ENCODE measurements at regions not wholly inside any gene's neighbourhood (a gene's known extent, or its start where the extent isn't known, plus 50 kb on each side); places are given as distances from the start of the nearest gene placed in this dataset.

GRCh38 chr2:150156876-150157275 lies 330.6 kb downstream of the RND3 start:
- Mint-ChIP-seq H3K27ac (no peak overlapping the region), H3K9me3 (ENCODE audit: low read depth) (peaks cover 4% of the 10 kb centered on the region), H3K36me3 (ENCODE audit: insufficient read depth) (no peaks in the 10 kb centered on the region), H3K4me3 (ENCODE audit: low read depth) (no peak overlapping the region), H3K4me1 (ENCODE audit: low read depth) (peaks cover 2% of the 10 kb centered on the region), H3K27me3 (no peaks in the 10 kb centered on the region)
- no peak for DNase-seq (ENCODE audit: low spot score, unreplicated experiment)
- TF ChIP-seq CTCF (IDR thresholded peaks at IDR 0.05; ENCODE audit: unreplicated experiment): no peak

- no peaks in the 10 kb centered on the region for H3K36me3 Mint-ChIP-seq (ENCODE audit: insufficient read depth)
- peaks cover 2% of the 10 kb centered on the region for H3K4me1 Mint-ChIP-seq (ENCODE audit: low read depth)
- no peak for DNase-seq (ENCODE audit: low spot score, unreplicated experiment)
- TF ChIP-seq CTCF (IDR thresholded peaks at IDR 0.05; ENCODE audit: unreplicated experiment): no peak
- H3K9me3 Mint-ChIP-seq (ENCODE audit: low read depth): peaks cover 4% of the 10 kb centered on the region
- H3K4me3 Mint-ChIP-seq (ENCODE audit: low read depth): no peak overlapping the region
- no peak overlapping the region for H3K27ac Mint-ChIP-seq
- H3K27me3 Mint-ChIP-seq: no peaks in the 10 kb centered on the region
These were observed 331.1 kb downstream of the RND3 start for GRCh38 chr2:150156415-150156814.

- Mint-ChIP-seq H3K4me3 (ENCODE audit: low read depth) (no peak overlapping the region), H3K27ac (no peak overlapping the region), H3K27me3 (no peaks in the 10 kb centered on the region), H3K9me3 (ENCODE audit: low read depth) (peaks cover 4% of the 10 kb centered on the region), H3K4me1 (ENCODE audit: low read depth) (peaks cover 2% of the 10 kb centered on the region), H3K36me3 (ENCODE audit: insufficient read depth) (no peaks in the 10 kb centered on the region)
- no peak for TF ChIP-seq CTCF (IDR thresholded peaks at IDR 0.05; ENCODE audit: unreplicated experiment)
- no peak for DNase-seq (ENCODE audit: low spot score, unreplicated experiment)
These were observed 333.1 kb downstream of the RND3 start for GRCh38 chr2:150154308-150154797.

- Mint-ChIP-seq H3K36me3 (ENCODE audit: insufficient read depth) (no peaks in the 10 kb centered on the region), H3K27me3 (no peaks in the 10 kb centered on the region), H3K4me3 (ENCODE audit: low read depth) (no peak overlapping the region), H3K9me3 (ENCODE audit: low read depth) (peaks cover 4% of the 10 kb centered on the region), H3K27ac (no peak overlapping the region), H3K4me1 (ENCODE audit: low read depth) (peaks cover 2% of the 10 kb centered on the region)
- no peak for DNase-seq (ENCODE audit: low spot score, unreplicated experiment)
- TF ChIP-seq CTCF (IDR thresholded peaks at IDR 0.05; ENCODE audit: unreplicated experiment): no peak
These were observed 333.7 kb downstream of the RND3 start for GRCh38 chr2:150153646-150154307.

GRCh38 chr2:150152230-150152629 lies 335.2 kb downstream of the RND3 start:
- TF ChIP-seq CTCF (IDR thresholded peaks at IDR 0.05; ENCODE audit: unreplicated experiment): no peak
- Mint-ChIP-seq H3K9me3 (ENCODE audit: low read depth) (peaks cover 4% of the 10 kb centered on the region), H3K4me1 (ENCODE audit: low read depth) (peaks cover 2% of the 10 kb centered on the region), H3K36me3 (ENCODE audit: insufficient read depth) (no peaks in the 10 kb centered on the region), H3K4me3 (ENCODE audit: low read depth) (no peak overlapping the region), H3K27ac (no peak overlapping the region), H3K27me3 (no peaks in the 10 kb centered on the region)
- no peak for DNase-seq (ENCODE audit: low spot score, unreplicated experiment)
